ENCODE measurements at regions not wholly inside any gene's neighbourhood (a gene's known extent, or its start where the extent isn't known, plus 50 kb on each side); places are given as distances from the start of the nearest gene placed in this dataset.

- TF ChIP-seq, protein P1, sequence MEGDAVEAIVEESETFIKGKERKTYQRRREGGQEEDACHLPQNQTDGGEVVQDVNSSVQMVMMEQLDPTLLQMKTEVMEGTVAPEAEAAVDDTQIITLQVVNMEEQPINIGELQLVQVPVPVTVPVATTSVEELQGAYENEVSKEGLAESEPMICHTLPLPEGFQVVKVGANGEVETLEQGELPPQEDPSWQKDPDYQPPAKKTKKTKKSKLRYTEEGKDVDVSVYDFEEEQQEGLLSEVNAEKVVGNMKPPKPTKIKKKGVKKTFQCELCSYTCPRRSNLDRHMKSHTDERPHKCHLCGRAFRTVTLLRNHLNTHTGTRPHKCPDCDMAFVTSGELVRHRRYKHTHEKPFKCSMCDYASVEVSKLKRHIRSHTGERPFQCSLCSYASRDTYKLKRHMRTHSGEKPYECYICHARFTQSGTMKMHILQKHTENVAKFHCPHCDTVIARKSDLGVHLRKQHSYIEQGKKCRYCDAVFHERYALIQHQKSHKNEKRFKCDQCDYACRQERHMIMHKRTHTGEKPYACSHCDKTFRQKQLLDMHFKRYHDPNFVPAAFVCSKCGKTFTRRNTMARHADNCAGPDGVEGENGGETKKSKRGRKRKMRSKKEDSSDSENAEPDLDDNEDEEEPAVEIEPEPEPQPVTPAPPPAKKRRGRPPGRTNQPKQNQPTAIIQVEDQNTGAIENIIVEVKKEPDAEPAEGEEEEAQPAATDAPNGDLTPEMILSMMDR (conservative IDR thresholded peaks at IDR 0.05; ENCODE audit: control insufficient read depth, insufficient read depth, low read depth, low read length): no peak
- no peak overlapping the region for H3K4me3 ChIP-seq (ENCODE audit: control insufficient read depth, low read depth, low read length)
- no peak for DNase-seq (ENCODE audit: low read depth)
Observed at GRCh38 chr1:87678266-87678665, 349.6 kb downstream of the LMO4 start.

GRCh38 chr1:87682565-87682964 is 353.9 kb downstream of the LMO4 start:
- TF ChIP-seq, protein P1 (conservative IDR thresholded peaks at IDR 0.05; ENCODE audit: control insufficient read depth, insufficient read depth, low read depth, low read length): no peak
- H3K4me3 ChIP-seq (ENCODE audit: control insufficient read depth, low read depth, low read length): no peak overlapping the region
- no peak for DNase-seq (ENCODE audit: low read depth)

GRCh38 chr1:87683196-87683956 is 354.7 kb downstream of the LMO4 start:
- TF ChIP-seq, protein P1 (conservative IDR thresholded peaks at IDR 0.05; ENCODE audit: control insufficient read depth, insufficient read depth, low read depth, low read length): no peak
- no peak overlapping the region for H3K4me3 ChIP-seq (ENCODE audit: control insufficient read depth, low read depth, low read length)
- no peak for DNase-seq (ENCODE audit: low read depth)

DNA sequence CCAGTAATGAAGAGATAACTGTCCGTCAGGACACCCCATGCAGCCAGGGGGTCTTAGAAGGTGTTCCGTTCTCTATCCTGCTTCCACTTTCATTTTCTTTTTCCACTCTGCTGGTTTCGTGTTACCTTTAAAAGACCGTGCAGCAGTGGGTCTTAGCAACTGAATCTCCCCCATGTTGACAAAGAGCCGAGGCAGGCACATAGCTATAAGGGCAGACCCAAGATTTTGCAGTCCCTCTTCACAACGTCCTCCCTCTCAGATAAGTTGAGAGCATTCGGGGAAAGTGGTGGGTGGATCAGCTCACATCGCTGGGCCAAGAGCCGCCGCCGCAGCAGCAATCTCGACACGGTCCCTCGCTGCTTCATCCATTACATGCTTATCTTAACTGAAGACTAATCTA is 355.5 kb downstream of the LMO4 start:
- peak; percentile 15 for DNase-seq (ENCODE audit: low read depth)
- H3K4me3 ChIP-seq (ENCODE audit: control insufficient read depth, low read depth, low read length): peak overlapping the region; percentile 36
- TF ChIP-seq, protein P1 (conservative IDR thresholded peaks at IDR 0.05; ENCODE audit: control insufficient read depth, insufficient read depth, low read depth, low read length): no peak

DNA sequence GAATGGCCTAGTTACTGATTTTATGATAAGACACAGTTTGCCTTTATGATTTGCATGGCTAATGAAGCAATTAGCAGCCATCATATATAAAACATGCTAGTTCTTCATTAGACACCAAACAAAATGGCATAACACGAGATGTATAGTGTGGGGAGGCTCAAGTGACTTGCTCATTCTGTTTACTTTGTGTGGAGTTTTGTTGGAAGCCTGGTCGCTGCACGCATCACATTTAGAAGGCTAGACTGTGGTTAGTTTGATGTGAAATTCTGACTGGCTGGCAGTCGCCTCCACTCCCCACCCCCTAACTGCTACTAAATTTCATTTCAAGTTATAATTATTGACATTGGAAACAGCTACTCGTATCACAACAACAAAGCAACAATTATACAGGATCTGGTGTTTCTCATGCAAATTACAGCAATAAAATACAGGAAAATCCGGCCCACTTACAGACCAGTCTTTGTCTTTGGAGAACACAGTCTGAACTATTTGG is 356.1 kb downstream of the LMO4 start:
- peak; percentile 27 for DNase-seq (ENCODE audit: low read depth)
- no peak overlapping the region for H3K4me3 ChIP-seq (ENCODE audit: control insufficient read depth, low read depth, low read length)
- TF ChIP-seq, protein P1 (conservative IDR thresholded peaks at IDR 0.05; ENCODE audit: control insufficient read depth, insufficient read depth, low read depth, low read length): no peak

- DNase-seq (ENCODE audit: low read depth): no peak
- no peak overlapping the region for H3K4me3 ChIP-seq (ENCODE audit: control insufficient read depth, low read depth, low read length)
- TF ChIP-seq, protein P1 (conservative IDR thresholded peaks at IDR 0.05; ENCODE audit: control insufficient read depth, insufficient read depth, low read depth, low read length): no peak
Observed at GRCh38 chr1:87685311-87686135, 356.8 kb downstream of the LMO4 start.

Measured in fibroblast of mammary gland (primary cell).